NCI-H1417 (cell line): ENCODE measurements at regions not wholly inside any gene's neighbourhood (a gene's known extent, or its start where the extent isn't known, plus 50 kb on each side); places are given as distances from the start of the nearest gene placed in this dataset.

Experiments
- DNase-seq, 3 experiments: peaks; one replicate each; lab custom pipeline; 2025; lab: John Stamatoyannopoulos, UW

DNA sequence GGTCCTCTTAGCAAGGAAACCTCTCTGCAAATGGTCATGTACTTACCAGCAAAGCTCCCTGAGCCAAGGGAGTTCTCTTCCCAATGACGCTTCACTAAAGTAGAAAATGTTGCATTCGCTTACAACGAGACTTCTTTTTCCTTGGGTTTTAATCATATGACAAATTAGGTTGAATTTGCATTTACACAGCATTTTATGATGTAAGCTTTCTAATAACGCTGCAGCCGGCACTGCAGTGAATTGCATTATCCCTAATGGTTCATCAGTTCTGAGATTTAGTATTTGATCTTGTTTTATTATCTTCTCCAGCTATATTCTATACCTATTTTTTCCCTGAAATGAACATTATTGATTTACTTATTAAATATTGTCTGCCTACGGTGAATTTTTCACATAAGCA lies 339.3 kb upstream of the PFKP start:
- no peak for DNase-seq

DNA sequence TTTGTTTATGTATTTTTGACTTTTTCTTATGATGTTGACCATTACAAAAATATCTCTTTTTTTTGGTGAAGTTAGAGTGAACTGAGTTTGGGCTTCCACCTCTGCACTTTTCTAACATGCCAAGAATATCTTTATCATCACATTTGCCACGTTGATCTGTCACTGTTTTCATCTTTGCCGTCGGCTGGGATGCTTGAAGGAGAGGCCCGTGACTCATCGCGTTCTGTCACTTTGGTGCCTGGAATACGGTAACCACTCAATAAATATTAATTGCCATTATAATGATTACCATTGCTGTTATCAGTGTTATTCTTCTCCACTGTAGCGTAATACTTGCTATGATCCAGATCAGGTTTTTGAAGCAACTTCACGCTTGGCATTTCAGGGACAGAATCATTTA lies 350.8 kb upstream of the PFKP start:
- no peak for DNase-seq

GRCh38 chr10:2714597-2714996 lies 352.8 kb upstream of the PFKP start:
- DNase-seq, result no peak

DNA sequence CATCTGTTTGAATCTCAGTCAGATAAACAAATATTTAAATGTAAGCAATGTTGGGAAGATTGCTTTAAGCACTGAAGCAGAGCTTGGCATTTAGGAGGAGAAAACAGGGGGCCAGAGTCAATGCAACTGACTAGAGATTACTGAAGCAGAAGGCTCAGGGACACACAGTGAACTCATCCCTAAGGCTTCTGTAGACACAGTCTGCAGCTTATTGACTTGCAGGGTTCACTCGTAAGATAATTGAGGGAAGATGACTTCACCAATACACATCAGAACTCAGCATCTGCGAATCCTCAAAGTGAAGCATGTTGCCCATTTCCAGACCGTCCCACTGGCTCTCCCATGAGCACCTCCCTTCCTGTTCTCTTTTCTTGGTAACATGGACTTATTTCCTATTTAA lies 363.4 kb upstream of the PFKP start:
- DNase-seq, result no peak

GRCh38 chr10:2701802-2702201 lies 365.5 kb upstream of the PFKP start:
- no peak for DNase-seq

- DNase-seq, result no peak
These were observed 366.6 kb upstream of the PFKP start for GRCh38 chr10:2700626-2701305.

DNA sequence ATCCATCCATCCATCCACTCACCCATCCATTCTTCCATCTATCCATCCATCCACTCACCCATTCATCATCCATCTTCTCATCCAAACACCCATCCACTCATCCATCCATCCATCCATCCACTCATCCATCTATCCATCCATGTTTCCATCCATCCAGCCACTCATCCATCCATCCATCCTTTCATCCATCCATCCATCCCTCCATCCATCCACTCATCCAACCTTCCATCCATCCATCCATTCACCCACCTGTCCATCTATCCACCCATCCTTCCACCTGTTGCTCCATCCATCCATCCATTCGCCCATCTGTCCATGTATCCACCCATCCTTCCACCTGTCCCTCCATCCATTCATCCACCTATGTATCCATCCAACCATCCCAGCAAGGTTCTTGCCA lies 378.4 kb upstream of the PFKP start:
- no peak for DNase-seq

- DNase-seq, result no peak
These were observed 380.7 kb upstream of the PFKP start for GRCh38 chr10:2686691-2687090.

- DNase-seq, result no peak
These were observed 384.9 kb upstream of the PFKP start for GRCh38 chr10:2682491-2682890.

- DNase-seq, result no peak
These were observed 385.5 kb upstream of the PFKP start for GRCh38 chr10:2681891-2682290.

- DNase-seq, result no peak
These were observed 386.5 kb upstream of the PFKP start for GRCh38 chr10:2680821-2681220.

GRCh38 chr10:2679646-2680045 lies 387.7 kb upstream of the PFKP start:
- DNase-seq, result no peak

DNA sequence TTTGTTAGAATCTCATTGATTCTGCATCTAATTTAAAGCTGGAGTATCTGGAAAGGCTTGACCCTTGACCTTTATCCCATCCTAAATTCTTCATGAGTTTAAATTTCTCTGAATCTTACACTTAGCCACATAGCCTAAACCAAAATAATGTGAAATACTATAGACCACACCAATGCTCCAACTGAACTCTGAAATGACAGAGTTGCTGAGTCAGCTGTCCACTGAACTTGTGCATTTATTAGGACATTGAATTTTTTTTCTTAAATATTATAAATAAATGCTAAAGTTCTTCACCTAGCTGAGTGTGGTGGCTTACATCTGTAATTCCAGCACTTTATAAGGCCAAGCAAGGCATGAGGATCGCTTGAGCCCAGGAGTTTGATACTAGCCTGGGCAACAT lies 390.9 kb upstream of the PFKP start:
- no peak for DNase-seq

GRCh38 chr10:2674451-2674850 lies 392.9 kb upstream of the PFKP start:
- no peak for DNase-seq

- DNase-seq, result no peak
These were observed 396.5 kb upstream of the PFKP start for GRCh38 chr10:2670864-2671263.

GRCh38 chr10:2665772-2666171 lies 401.6 kb upstream of the PFKP start:
- no peak for DNase-seq

- DNase-seq, result no peak
These were observed 407.1 kb upstream of the PFKP start for GRCh38 chr10:2660276-2660675.

GRCh38 chr10:2659660-2660209 lies 407.6 kb upstream of the PFKP start:
- DNase-seq, result no peak

- no peak for DNase-seq
These were observed 408.6 kb upstream of the PFKP start for GRCh38 chr10:2658780-2659179.

- no peak for DNase-seq
These were observed 417.0 kb upstream of the PFKP start for GRCh38 chr10:2650328-2650727.

- no peak for DNase-seq
These were observed 426.3 kb upstream of the PFKP start for GRCh38 chr10:2641028-2641427.

GRCh38 chr10:2633630-2634029 lies 433.7 kb upstream of the PFKP start:
- no peak for DNase-seq

DNA sequence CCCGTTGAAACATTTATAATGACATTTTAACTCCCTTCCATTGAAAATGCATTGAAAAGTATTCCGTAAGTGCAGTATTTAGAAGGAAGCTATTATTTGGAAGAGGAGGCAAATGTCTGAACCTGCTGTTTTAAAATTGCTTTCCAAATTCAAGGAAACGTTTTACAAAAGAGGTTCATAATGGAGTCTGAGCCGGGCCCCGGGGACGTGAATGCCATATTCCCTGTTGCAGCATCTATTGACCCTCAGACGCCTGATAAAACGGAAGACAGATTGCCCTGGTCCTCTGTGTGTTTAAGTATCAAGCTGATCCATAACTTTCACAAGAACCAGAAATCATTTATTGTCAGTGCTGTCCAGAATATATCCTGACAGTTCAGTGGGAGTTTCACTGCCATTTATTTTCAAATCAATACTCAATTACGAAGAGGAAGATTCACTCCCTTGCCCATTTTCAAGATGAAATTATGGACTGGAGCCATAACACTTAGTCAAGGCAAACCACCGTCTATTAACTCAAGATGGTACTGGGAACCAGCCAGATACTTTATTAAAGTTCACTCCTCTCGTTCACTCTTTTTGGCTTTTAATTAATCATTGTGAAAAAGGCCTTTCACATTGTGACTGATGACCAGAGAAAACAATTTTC lies 435.7 kb upstream of the PFKP start:
- no peak for DNase-seq

GRCh38 chr10:2628705-2629104 lies 438.6 kb upstream of the PFKP start:
- no peak for DNase-seq
